Erythroblast (primary cell): ENCODE measurements at regions not wholly inside any gene's neighbourhood (a gene's known extent, or its start where the extent isn't known, plus 50 kb on each side); places are given as distances from the start of the nearest gene placed in this dataset.

Source experiments
- GATA1 ChIP-seq: IDR thresholded peaks from 2 replicates; pipeline ENCODE4 v1.6.1; 2011; ENCODE audit warnings: low read depth, mild to moderate bottlenecking, control low read depth, low read length, moderate library complexity
- POLR2A ChIP-seq: IDR thresholded peaks from 2 replicates; pipeline ENCODE4 v1.6.1; 2011; ENCODE audit warnings: mild to moderate bottlenecking, low read length

GRCh38 chr1:238789916-238790667 is 596.3 kb upstream of the CHRM3 start:
- TF ChIP-seq POLR2A (no peak), GATA1 (no peak)
